ENCODE measurements at regions not wholly inside any gene's neighbourhood (a gene's known extent, or its start where the extent isn't known, plus 50 kb on each side); places are given as distances from the start of the nearest gene placed in this dataset.
"Not testable (repeated sequence)": the region's sequence is repeated elsewhere in the genome, so short reads cannot be mapped to it uniquely, and the experiment has no call there.

DNA sequence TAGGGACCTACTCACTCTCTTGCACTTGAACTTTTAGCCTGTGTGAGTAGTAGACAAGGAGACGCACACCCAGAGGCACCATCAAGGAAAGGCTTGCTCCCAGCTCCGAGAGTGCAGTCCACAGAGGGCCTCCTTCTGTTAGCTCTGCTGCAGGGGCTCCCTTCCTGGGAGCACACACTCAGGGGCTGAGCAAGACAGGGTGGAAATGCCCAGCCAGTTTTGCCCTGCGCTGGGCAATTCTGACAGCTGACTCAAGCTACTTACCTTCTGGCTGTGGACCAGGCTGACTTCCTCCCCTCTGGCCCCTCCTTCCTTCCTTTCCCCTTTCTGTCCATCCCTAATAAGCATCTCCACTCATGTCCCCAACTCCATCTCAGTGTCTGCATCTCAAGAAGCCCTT lies 449.1 kb downstream of the PTPRU start:
- no peak for DNase-seq (ENCODE audit: insufficient read length, low spot score)
- FAIRE-seq = no peak

GRCh38 chr1:29684141-29684540 lies 447.8 kb downstream of the PTPRU start:
- no peak for DNase-seq (ENCODE audit: insufficient read length, low spot score)
- no peak for FAIRE-seq

GRCh38 chr1:29683472-29683871 lies 447.1 kb downstream of the PTPRU start:
- DNase-seq (ENCODE audit: insufficient read length, low spot score) (no peak), FAIRE-seq (no peak)

DNA sequence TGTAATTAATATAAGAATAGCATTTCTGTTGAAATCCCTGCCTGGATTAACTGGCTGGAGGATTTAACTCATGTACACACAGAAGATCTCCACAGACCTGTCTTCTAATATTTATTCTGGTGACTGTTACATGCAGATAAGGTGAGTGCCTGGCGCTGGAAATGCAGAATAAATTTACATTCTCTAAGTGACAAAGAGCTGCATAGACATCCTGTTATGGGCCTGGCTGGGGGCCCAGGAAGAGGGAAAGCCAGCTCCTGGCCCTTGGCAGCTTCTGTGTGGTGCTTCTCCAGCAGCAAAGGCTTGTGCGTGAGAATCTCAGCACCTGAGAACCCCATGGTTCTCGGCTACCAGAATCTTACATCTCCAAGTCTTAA lies 446.6 kb downstream of the PTPRU start:
- no peak for DNase-seq (ENCODE audit: insufficient read length, low spot score)
- FAIRE-seq = no peak

DNA sequence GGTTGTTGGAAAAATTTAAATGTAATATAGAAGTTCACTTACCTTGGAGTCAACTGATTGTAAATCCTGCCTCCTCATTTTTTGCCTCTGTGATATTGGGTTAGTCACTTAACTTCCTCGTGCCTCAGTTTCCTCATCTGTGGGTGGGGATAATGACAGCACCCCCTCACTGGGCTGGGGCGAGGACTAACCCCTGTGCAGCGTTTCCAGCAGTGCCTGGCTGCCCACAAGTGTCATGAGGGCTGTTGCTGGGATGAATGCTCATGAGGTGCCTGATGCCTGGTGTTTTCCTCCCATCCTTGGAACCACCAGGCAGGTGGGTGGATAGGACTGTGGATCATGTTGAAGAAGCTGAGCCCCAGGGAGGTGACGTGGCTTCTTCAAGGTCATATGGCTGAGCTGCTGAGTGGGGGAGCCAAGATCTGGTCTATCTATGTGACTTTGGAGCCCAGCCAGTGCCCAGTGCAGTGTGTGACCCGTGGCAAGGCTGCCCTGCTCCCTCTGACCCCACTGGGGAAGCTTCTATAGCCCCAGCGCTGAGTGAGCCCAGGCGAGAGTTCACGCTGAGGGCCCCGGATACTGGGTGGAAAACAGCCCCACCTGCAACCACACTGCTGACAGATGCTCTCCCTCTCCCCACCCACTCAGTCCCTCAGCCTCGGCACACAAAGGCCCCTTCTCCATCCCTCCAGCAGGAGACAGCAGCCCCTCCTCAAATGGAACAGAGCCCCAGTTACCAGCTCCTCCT lies 446.0 kb downstream of the PTPRU start:
- no peak for FAIRE-seq

DNA sequence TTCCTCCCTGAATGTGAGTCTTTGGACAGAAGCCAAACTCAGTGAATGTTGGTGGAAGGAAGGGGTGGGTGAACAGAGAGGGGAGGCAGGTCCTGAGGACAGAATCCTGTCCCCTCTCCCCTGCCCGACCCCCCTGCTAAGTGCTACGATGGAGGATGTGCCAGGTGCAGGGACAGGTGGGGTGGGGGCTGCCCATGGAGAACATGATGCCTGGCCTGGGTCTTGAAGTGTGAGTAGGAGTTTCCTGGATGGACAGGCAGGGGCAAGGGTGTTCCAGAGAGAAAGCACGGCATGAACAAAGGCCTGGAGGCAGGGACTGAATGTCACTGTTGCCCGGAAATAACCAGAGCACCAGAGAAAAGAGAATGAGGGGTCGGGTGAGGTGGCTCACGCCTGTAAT lies 445.1 kb downstream of the PTPRU start:
- FAIRE-seq; DNase-seq (ENCODE audit: insufficient read length, low spot score): not testable (repeated sequence)

More for the DNA sequence above, 446.0 kb downstream of the PTPRU start:
- DNase-seq (ENCODE audit: insufficient read length, low spot score) = no peak

- no peak for FAIRE-seq
- DNase-seq (ENCODE audit: insufficient read length, low spot score) = no peak
Observed at GRCh38 chr1:29679828-29680558, 443.7 kb downstream of the PTPRU start.

DNA sequence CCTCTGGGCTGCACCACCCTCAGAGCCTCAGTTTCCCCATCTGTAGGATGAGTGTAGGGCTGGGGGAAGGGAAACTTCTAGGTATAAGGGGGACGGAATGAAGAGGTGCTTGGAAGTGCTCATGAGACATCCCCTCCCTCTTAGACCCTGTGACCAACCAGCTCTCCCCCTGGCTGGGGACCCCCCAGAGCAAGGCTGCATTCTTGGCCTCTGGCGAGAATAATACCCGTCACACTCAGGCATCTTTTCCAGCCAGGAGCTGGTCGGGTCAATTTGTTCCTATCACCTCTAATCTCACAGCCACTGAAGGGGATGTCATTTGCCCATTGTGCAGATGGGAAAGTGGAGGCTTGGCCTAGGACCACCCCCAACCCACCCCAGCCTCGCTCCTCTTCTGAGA lies 443.0 kb downstream of the PTPRU start:
- no peak for FAIRE-seq
- no peak for DNase-seq (ENCODE audit: insufficient read length, low spot score)

GRCh38 chr1:29677028-29678024 lies 441.0 kb downstream of the PTPRU start:
- DNase-seq (ENCODE audit: insufficient read length, low spot score) (no peak), FAIRE-seq (no peak)

DNA sequence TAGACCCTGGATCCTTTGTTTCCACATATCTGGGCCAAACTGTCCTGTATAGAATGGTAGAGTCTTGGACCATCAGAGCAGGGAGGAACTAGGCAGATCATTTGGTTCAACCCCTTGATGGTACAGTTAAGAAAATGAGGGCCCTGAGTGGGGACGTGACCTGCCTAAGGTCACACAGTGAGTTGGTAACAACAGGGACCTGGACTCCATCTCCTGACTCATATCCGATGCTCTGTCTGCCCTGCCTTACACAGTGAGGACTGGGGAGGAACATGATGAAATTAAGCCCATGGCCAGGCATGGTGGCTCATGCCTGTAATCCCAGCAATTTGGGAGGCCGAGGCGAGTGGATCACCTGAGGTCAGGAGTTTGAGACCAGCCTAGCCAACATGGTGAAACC lies 440.2 kb downstream of the PTPRU start:
- no peak for FAIRE-seq
- no peak for DNase-seq (ENCODE audit: insufficient read length, low spot score)

DNA sequence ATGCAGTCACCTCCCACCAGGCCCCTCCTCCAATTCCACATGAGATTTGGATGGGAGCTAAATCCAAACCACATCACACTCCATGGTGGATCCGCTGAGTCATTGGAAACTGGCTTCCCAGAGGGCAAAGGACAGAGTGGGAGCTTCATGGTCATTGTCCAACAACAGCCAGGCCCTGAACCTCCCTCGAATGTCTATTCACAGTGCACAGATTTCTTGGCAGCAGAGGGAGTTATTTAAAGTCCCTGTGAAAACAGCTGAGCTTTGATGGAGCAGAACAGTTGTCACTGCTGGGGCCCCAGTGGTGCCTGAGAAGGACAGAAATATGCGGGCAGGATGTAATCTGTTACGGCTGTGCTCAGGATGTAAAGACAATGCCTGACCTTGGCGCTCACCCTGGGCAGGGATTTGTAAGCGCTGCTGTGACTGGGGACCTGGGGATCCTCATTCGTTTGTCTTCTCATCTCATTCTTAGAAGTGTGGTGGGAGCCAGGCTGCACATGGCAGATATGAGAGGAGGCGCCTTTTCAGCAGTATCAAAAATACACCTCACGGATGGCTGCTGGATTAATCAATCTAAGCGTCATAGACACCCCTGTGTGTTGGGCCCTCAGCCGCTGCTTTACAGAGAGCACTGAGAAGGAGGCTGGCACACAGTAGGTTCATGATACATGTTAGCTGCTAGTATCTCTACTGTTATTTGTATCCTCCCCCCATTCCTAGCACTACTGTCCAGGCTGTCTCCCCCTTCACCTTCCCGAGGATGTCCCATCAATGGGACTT lies 439.4 kb downstream of the PTPRU start:
- no peak for FAIRE-seq

DNA sequence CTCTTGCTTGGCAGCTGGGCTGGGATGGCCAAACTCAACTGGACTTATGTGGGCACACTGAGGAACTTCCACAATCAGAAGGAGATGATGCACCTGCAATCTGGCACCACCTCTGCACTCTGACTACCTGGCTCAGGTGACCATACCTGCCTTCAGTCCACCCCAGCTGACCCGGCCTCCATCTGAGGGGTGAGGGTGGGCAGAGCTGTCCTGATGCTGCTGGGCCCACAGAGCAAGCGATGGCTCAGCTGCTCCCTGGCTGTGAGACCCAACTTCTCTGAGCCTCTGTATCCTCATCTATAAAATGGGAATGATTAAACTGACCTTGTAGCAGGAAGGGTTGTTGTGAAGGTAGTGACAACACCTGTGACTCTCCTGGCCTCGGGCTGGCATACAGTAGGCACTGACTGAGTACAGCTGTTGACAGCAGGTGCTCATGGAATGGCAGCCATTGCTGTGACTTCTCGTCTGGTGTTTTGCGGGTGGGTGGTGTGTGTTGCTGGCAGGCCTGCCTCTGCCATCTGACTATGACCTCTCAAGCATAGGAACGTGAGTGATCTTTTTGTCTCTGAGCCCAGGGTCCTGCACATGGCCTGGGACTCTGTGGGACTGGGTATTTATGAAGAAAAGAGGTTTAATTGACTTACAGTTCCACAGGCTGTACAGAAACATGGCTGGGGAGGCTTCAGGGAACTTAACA lies 438.5 kb downstream of the PTPRU start:
- no peak for DNase-seq (ENCODE audit: insufficient read length, low spot score)
- FAIRE-seq = no peak

More for the DNA sequence above, 439.4 kb downstream of the PTPRU start:
- DNase-seq (ENCODE audit: insufficient read length, low spot score) = no peak

GRCh38 chr1:29673669-29674626 lies 437.6 kb downstream of the PTPRU start:
- DNase-seq (ENCODE audit: insufficient read length, low spot score) = no peak

DNA sequence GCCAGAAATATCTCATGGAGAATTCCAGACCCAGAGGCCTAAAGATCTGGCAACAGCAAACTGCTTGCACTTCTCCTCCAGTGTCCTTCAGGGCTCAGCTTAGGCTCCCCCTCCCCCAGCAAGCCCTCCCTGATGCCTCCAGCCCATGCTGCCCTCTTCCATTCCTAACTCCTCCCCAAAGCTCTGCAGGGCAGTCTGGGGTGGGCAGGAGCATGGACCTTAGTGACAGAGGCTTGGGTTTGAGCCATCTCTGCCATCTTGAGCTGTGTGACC lies 436.8 kb downstream of the PTPRU start:
- FAIRE-seq (no peak), DNase-seq (ENCODE audit: insufficient read length, low spot score) (no peak)

More at GRCh38 chr1:29673669-29674626, 437.6 kb downstream of the PTPRU start:
- FAIRE-seq = no peak

DNA sequence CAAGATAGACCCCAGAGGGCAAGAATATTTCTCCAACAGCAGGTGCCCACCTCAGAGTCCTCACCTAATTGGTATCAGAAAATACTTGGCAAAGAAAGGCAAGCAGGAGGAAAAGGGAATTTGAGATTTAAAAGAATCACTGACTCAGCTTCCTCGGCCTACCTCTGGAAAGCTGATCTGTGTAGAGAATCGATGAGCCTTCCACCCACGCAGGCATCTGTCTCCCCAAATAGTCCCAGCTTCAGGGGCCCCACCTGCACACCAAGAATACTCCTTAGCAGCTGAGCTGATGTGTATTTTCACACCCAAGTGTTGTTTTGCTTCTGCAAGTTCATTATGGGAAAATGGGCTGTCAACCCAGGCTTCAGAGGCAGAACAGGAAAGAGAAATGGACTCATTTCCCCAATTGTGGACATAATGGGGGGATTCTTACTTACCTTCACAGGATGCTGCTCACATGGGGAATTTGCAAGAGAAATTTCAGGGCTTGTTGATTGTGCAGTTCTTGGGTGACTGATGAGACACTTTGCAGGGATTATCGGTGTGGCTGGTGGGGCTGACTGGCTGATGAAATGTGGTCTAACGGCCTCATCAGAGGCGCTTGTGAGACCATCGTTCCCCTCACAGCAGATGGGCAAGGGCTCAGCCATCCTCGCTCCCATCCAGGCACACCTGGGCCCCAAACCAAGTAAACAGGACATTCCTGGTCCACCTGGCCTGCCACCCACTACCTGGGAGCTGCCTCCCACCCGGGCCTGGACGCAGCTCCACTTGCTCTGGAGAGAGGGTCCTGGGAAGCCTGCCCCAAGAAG lies 436.3 kb downstream of the PTPRU start:
- DNase-seq (ENCODE audit: insufficient read length, low spot score) = no peak
- no peak for FAIRE-seq

- DNase-seq (ENCODE audit: insufficient read length, low spot score) (no peak), FAIRE-seq (no peak)
Observed at GRCh38 chr1:29671446-29672356, 435.4 kb downstream of the PTPRU start.

GRCh38 chr1:29670752-29671151 lies 434.4 kb downstream of the PTPRU start:
- no peak for FAIRE-seq
- no peak for DNase-seq (ENCODE audit: insufficient read length, low spot score)
